Left kidney (tissue), 1 donor: ENCODE measurements at regions not wholly inside any gene's neighbourhood (a gene's known extent, or its start where the extent isn't known, plus 50 kb on each side); places are given as distances from the start of the nearest gene placed in this dataset.
"Not testable (repeated sequence)": the region's sequence is repeated elsewhere in the genome, so short reads cannot be mapped to it uniquely, and the experiment has no call there.

ENCODE experiments used
- DNase-seq: peaks from one replicate; pipeline ENCODE4 v3.0.0-alpha.2; 2013

DNA sequence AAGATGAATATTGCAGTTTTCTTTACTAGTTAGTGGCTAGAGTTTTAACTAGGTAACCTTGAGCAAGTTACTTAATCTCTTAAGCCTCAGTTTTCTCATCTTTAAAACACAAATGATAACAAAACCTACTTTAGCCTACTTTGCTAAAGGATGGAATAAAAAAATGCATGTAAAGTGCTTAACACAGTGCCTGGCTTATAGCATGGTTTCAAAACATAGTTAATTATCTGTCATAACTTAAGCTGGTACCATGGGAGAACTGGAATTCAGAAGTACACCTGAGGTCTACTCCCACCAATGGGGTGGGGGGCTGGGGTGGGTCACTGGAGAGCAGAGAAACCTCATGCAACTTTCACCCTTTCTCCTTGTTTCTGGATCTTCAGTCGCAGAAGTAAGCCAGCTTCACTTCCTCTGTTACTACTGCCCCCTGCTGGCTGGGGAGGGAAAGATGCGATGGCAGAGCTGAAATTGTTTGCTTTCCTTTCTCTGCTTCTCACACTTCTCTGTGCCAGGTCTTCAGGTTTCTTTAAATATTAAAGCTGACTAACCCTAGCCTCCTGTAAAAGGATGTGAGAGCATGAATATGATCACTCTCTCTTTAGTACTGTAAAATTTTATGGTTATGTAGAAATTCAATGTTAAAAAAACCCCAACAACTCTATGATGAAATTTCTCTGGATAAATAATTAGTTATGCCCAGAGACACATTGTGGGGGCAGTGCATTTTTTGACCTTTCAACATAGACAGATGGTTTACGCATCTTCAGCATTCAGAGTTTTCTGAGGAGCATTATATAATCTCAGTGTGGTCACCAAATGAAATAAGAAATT, 324.2 kb downstream of the HLX start:
- peak; percentile 78 for DNase-seq

GRCh38 chr1:221204055-221204833, 325.0 kb downstream of the HLX start:
- no peak for DNase-seq

GRCh38 chr1:221206076-221206475, 326.8 kb downstream of the HLX start:
- no peak for DNase-seq

DNA sequence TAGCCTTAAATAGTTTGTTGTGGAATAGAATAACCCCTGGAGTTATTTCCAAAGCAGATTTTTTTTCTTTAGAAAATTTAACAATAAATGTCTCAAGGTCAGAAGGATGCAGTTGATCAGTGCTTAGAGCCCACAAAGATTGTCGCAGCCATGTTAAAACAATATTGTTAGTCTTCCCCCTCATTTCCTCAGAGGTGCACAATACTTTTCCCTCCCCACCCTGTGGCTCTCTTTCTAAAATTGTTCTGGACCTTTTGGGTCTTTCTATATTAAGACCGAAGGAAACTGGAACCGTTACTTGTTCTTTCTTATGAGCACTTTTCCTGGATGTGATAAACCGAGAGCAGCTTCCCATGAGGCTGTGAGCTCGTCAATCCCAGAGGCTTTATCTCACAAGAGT, 333.7 kb downstream of the HLX start:
- no peak for DNase-seq

DNA sequence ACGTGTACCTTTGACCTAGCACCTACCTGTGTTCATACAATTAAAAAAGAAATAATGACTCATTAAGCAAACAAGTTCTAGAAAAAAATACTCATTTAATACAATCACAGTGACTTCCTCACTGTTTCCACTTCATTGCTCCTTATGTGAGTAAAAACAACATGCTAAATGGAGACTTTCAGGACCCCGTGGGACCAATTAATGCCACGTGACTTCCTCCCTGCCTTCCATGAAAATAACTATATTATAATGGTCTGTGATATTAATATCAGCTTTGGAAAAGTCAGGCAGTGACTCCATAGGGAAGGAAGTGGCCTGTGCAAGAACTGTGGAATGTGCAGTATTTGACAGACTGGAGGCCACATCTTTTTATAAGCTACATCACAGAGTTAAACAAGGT, 337.8 kb downstream of the HLX start:
- DNase-seq: no peak

DNA sequence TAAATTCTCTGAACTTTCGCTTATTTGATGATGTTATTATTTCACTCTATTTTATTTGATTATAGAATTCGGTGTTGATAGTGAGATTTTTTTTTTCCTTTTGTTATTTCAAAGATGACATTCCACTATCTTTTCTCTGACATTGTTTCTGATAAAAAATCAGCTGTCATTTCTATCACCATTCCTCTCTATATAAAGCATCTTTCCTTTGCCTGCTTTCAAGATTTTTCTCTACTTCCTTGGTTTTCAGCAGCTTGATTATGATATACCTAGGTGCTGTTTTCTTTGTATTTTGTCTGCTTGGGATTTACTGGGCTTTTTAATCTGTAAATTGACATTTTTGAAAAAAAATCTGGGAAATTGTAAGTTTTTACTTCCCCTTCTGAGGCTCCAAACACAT, 344.0 kb downstream of the HLX start:
- no peak for DNase-seq

- no peak for DNase-seq
These were observed 348.2 kb downstream of the HLX start for GRCh38 chr1:221227460-221227859.

DNA sequence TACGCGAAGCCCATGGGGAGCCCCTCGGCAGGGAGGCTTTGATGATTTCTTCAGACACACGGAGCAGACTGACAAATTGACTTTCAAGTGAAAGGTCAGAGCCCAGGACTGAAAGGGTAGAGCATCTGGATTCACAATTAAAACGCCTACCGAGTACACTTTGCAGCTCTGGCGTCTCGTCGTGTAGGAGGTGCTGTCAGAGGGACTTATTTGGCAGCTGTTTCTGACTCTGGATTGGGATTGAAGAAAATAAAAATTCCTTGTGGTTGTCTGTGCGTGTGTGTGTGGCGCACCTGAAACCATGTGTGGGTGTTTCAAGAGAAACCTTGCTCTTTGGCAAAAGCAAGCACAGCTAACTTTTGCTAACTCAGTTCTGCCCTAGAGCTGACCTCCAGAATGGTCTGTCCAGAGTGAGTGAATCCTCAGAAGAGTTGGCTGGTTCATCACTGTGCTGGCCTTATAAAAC, 348.7 kb downstream of the HLX start:
- DNase-seq: no peak

- DNase-seq: no peak
These were observed 349.4 kb downstream of the HLX start for GRCh38 chr1:221228594-221228993.

GRCh38 chr1:221230605-221231004, 351.4 kb downstream of the HLX start:
- no peak for DNase-seq

GRCh38 chr1:221234791-221235190, 355.5 kb downstream of the HLX start:
- DNase-seq: no peak

- no peak for DNase-seq
These were observed 358.3 kb downstream of the HLX start for GRCh38 chr1:221237587-221237986.

- no peak for DNase-seq
These were observed 359.9 kb downstream of the HLX start for GRCh38 chr1:221239181-221239580.

DNA sequence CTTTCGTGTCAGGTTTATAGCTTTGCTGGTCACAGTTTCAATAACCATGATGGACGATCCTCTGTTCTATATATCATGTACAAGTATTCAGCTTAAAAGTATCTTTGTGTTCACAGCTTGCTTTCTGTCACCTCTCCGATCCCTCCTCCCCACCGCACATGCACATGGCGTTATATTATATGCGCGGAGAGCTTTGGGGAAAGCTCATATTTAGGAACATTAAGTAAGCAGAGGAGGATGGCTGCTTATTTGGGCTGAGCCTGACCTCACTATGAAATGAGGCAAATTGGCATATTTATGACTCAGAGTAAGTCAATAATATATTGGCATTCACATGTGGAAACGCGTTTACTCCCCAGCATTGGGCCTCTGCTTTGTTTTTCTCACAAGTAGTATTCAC, 360.5 kb downstream of the HLX start:
- DNase-seq: no peak

DNA sequence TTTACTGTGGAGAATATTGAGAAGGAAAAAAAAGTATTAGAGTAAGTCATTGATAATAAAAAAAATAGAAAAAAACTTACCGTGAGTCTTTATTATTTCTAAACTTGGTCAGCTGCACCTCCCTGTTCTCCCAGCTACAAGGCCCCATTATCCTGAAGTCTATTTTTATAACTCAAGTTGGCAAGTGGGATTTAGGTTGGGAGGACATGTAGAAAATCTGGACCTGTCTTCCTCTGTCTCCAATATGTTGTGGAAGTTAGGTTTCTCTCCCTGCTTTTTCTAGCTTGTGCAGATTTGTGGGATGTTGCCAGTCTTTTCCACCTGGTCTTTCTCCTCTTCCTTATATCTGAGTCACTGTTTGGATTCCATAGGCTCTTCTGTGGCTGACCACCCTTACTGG, 361.4 kb downstream of the HLX start:
- no peak for DNase-seq

GRCh38 chr1:221241157-221241556, 361.9 kb downstream of the HLX start:
- no peak for DNase-seq

GRCh38 chr1:221241592-221241991, 362.3 kb downstream of the HLX start:
- no peak for DNase-seq

DNA sequence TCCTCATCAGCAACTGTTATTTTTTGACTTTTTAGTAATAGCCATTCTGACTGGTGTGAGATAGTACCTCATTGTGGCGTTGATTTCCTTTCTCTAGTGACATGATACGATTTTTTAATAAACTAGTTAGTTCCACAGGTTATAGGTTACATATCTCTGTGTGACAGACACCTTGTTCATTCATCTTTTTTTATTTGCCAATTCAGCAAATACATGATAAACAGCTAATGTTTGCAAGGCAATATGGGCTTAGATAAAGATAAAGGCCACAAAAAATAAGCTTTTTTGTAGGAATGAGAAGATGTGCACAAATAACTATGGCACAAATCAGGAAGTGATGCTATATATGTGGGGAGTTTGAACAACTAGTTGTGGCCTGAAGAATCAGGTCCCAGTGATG, 366.8 kb downstream of the HLX start:
- DNase-seq: no peak

- DNase-seq: no peak
These were observed 367.6 kb downstream of the HLX start for GRCh38 chr1:221246628-221247415.

DNA sequence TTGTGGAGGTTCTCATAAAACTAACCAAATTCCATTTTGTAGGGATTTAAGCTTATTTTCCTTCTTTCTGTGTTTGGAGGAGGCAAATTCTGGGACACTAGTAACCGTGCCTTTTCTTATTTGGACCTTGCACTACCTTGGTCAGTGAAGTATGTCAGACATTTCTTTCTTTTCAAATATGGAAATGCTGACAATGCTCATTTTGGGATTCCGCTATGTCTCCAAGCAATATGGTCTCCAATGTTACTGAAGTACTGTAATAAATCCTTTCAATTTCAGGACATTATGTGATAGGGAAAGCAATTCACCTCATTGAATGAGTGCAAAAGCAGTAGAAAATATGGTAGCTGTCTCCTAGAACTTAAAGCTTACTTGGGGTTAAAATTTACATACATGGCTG, 372.3 kb downstream of the HLX start:
- no peak for DNase-seq

- no peak for DNase-seq
These were observed 375.6 kb downstream of the HLX start for GRCh38 chr1:221254813-221255212.

DNA sequence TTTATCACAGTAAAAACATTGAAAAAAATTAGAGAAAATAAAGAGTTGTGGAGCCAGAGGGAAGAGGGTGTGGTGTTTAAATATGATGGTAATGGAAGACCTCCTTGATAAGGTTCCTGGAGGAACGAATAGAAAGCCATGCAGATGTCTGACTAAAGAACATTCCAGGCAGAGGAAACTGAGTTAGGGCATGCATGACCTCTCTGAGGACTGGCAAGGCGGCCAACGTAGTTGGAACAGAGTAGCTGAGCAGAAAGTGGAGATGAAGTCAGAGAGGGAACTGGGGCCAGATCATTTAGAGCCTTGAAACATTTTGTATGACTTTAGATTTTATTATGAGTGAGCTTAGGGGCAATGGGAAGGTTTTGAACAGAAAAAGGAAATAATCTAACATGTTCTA, 377.5 kb downstream of the HLX start:
- no peak for DNase-seq

DNA sequence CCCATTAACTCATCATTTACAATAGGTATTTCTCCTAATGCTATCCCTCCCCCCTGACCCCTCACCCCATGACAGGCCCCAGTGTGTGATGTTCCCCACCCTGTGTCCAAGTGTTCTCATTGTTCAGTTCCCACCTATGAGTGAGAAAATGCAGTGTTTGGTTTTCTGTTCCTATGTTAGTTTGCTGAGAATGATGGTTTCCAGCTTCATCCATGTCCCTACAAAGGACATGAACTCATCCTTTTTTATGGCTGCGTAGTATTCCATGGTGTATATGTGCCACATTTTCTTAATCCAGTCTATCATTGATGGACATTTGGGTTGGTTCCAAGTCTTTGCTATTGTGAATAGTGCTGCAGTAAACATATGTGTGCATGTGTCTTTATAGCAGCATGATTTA, 378.3 kb downstream of the HLX start:
- not testable (repeated sequence) for DNase-seq
